H9 (cell line): ENCODE measurements at regions not wholly inside any gene's neighbourhood (a gene's known extent, or its start where the extent isn't known, plus 50 kb on each side); places are given as distances from the start of the nearest gene placed in this dataset.

Experiments used
- DNase-seq: peaks from one replicate; pipeline ENCODE4 v3.0.0-alpha.2; 2017
- H2AFZ ChIP-seq: one replicate; pipeline ENCODE4 v1.6.1; 2013; ENCODE audit warnings: mild to moderate bottlenecking, low read length, control low read depth, moderate library complexity
- H2AK5ac ChIP-seq: 2 replicates; pipeline ENCODE4 v1.6.1; 2013; ENCODE audit warnings: low read length, control low read depth, mixed read lengths; ENCODE audit not compliant: insufficient read length
- H2BK120ac ChIP-seq: one replicate; pipeline ENCODE4 v1.6.1; 2013; ENCODE audit warnings: low read depth, mild to moderate bottlenecking, low read length, control low read depth, inconsistent platforms; ENCODE audit not compliant: poor library complexity, severe bottlenecking
- H2BK12ac ChIP-seq: 2 replicates; pipeline ENCODE4 v1.6.1; 2013; ENCODE audit warnings: low read length, control low read depth, mixed read lengths, low read depth; ENCODE audit not compliant: insufficient read length
- H2BK15ac ChIP-seq: 2 replicates; pipeline ENCODE4 v1.6.1; 2013; ENCODE audit warnings: low read depth, low read length, control low read depth
- H2BK20ac ChIP-seq: one replicate; pipeline ENCODE4 v1.6.1; 2013; ENCODE audit warnings: low read depth, mild to moderate bottlenecking, low read length, control low read depth, inconsistent platforms; ENCODE audit not compliant: poor library complexity, severe bottlenecking
- H2BK5ac ChIP-seq: 2 replicates; pipeline ENCODE4 v1.6.1; 2013; ENCODE audit warnings: low read length, control low read depth, mixed read lengths; ENCODE audit not compliant: insufficient read length
- H3K14ac ChIP-seq: 2 replicates; pipeline ENCODE4 v1.6.1; 2013; ENCODE audit warnings: low read length, control low read depth; ENCODE audit not compliant: insufficient read depth
- H3K18ac ChIP-seq: 2 replicates; pipeline ENCODE4 v1.6.1; 2013; ENCODE audit warnings: low read depth, mild to moderate bottlenecking, mixed read lengths, low read length, control low read depth; ENCODE audit not compliant: insufficient read length
- H3K23ac ChIP-seq: 2 replicates; pipeline ENCODE4 v1.6.1; 2013; ENCODE audit warnings: low read length, control low read depth, mixed read lengths, low read depth; ENCODE audit not compliant: insufficient read length
- H3K23me2 ChIP-seq: 2 replicates; pipeline ENCODE4 v1.6.1; 2013; ENCODE audit warnings: low read depth, mild to moderate bottlenecking, mixed read lengths, low read length, control low read depth; ENCODE audit not compliant: insufficient read length, poor library complexity, severe bottlenecking
- H3K27ac ChIP-seq: 2 replicates; pipeline ENCODE4 v1.5.1; 2013; ENCODE audit warnings: low read length, control low read depth, mixed read lengths, low read depth; ENCODE audit not compliant: insufficient read length
- H3K27me3 ChIP-seq: 2 replicates; pipeline ENCODE4 v1.6.1; 2013; ENCODE audit warnings: low read length, control low read depth, inconsistent platforms; ENCODE audit not compliant: insufficient read depth
- H3K4ac ChIP-seq: 2 replicates; pipeline ENCODE4 v1.6.1; 2013; ENCODE audit warnings: low read depth, mild to moderate bottlenecking, control low read depth, inconsistent platforms, low read length, moderate library complexity
- H3K4me1 ChIP-seq: 2 replicates; pipeline ENCODE4 v1.6.1; 2013; ENCODE audit warnings: low read length, control low read depth, inconsistent platforms; ENCODE audit not compliant: insufficient read depth
- H3K4me2 ChIP-seq: 2 replicates; pipeline ENCODE4 v1.6.1; 2013; ENCODE audit warnings: low read length, control low read depth, mixed read lengths; ENCODE audit not compliant: insufficient read length, insufficient read depth
- H3K56ac ChIP-seq: 2 replicates; pipeline ENCODE4 v1.6.1; 2013; ENCODE audit warnings: low read depth, mild to moderate bottlenecking, mixed read lengths, low read length, control low read depth; ENCODE audit not compliant: insufficient read length
- H3K79me1 ChIP-seq: 2 replicates; pipeline ENCODE4 v1.6.1; 2013; ENCODE audit warnings: low read depth, mild to moderate bottlenecking, moderate library complexity, low read length, control low read depth, inconsistent platforms; ENCODE audit not compliant: insufficient read depth, poor library complexity, severe bottlenecking
- H3K79me2 ChIP-seq: 2 replicates; pipeline ENCODE4 v1.6.1; 2013; ENCODE audit warnings: low read length, control low read depth, inconsistent platforms; ENCODE audit not compliant: insufficient read depth
- H3K9ac ChIP-seq: 2 replicates; pipeline ENCODE4 v1.6.1; 2013; ENCODE audit warnings: low read length, control low read depth, mixed read lengths; ENCODE audit not compliant: insufficient read length; ENCODE audit errors: extremely low read depth
- H3K9me3 ChIP-seq: one replicate; pipeline ENCODE4 v1.6.1; 2013; ENCODE audit warnings: low read depth, low read length, inconsistent platforms; ENCODE audit not compliant: control insufficient read depth
- H3T11ph ChIP-seq: one replicate; pipeline ENCODE4 v1.6.1; 2013; ENCODE audit warnings: mild to moderate bottlenecking, low read length, control low read depth, inconsistent platforms
- H4K20me1 ChIP-seq: one replicate; pipeline ENCODE4 v1.6.1; 2013; ENCODE audit not compliant: control insufficient read depth, insufficient read length, insufficient read depth
- H4K5ac ChIP-seq: 2 replicates; pipeline ENCODE4 v1.6.1; 2013; ENCODE audit warnings: low read depth, mild to moderate bottlenecking, mixed read lengths, low read length, control low read depth; ENCODE audit not compliant: insufficient read length
- H4K8ac ChIP-seq: replicated peaks from 2 replicates; pipeline ENCODE4 v1.6.1; 2013; ENCODE audit warnings: low read length, control low read depth, mixed read lengths, low read depth; ENCODE audit not compliant: insufficient read length
- H4K91ac ChIP-seq: 2 replicates; pipeline ENCODE4 v1.6.1; 2013; ENCODE audit warnings: low read depth, mild to moderate bottlenecking, moderate library complexity, mixed read lengths, low read length, control low read depth; ENCODE audit not compliant: insufficient read length
- H3K27ac Mint-ChIP-seq, 3 experiments: 2 replicates in 2 of 3; 3 replicates in 1 of 3; pipeline ENCODE4 v1.8.0; 2020 to 2021; ENCODE audit warnings: mixed read lengths in 3 of 3, mild to moderate bottlenecking in 1 of 3, moderate library complexity in 1 of 3
- H3K27me3 Mint-ChIP-seq: 2 replicates; pipeline ENCODE4 v1.8.0; 2021; ENCODE audit warnings: low read depth, mild to moderate bottlenecking, moderate library complexity, mixed read lengths
- H3K36me3 Mint-ChIP-seq, 3 experiments: 2 replicates in 2 of 3; 3 replicates in 1 of 3; pipeline ENCODE4 v1.8.0; 2020 to 2021; ENCODE audit warnings: low read depth in 3 of 3, mixed read lengths in 3 of 3; ENCODE audit not compliant: insufficient read depth in 1 of 3
- H3K4me1 Mint-ChIP-seq, 2 experiments: 2 replicates each; pipeline ENCODE4 v1.8.0; 2020; ENCODE audit warnings: mixed read lengths in 2 of 2
- H3K4me3 Mint-ChIP-seq, 2 experiments: 2 replicates in 1 of 2; 3 replicates in 1 of 2; pipeline ENCODE4 v1.8.0; 2020 to 2021; ENCODE audit warnings: mild to moderate bottlenecking in 2 of 2, mixed read lengths in 2 of 2, moderate library complexity in 1 of 2
- H3K9me3 Mint-ChIP-seq, 2 experiments: 2 replicates in 1 of 2; 3 replicates in 1 of 2; pipeline ENCODE4 v1.8.0; 2020; ENCODE audit warnings: mild to moderate bottlenecking in 2 of 2, mixed read lengths in 2 of 2, moderate library complexity in 1 of 2
- CTCF ChIP-seq: fragments of 200-600 bp; sonication (generic); conservative IDR thresholded peaks from 3 replicates; pipeline ENCODE4 v1.8.0; 2021; ENCODE audit warnings: antibody characterized with exemption, mild to moderate bottlenecking
- WGBS: extraction: QIAGEN DNeasy Blood & Tissue Kit; methylation state at CpG from one replicate; pipeline ENCODE4 v1.1.7; 2013; ENCODE audit warnings: missing lambda C conversion rate, low lambda C conversion rate, mixed read lengths; ENCODE audit not compliant: insufficient read length; ENCODE audit errors: extremely low coverage; 5-methylcytosine and 5-hydroxymethylcytosine counted together

- Mint-ChIP-seq H3K27me3 (no peaks in the 10 kb centered on the region), H3K9me3 (no peaks in the 10 kb centered on the region; a peak in 1 of 5 replicates), H3K27ac (peak overlapping the region in 1 of 3 experiments; percentile 50; a peak in 2 of 7 replicates), H3K4me3 (no peak overlapping the region), H3K4me1 (peaks cover 18 to 23% of the 10 kb centered on the region in 2 experiments), H3K36me3 (no peaks in the 10 kb centered on the region)
- WGBS = no CpG with 5 or more reads among the region's 8 CpGs
- Histone ChIP-seq H3K27me3 (no peaks in the 10 kb centered on the region), H3T11ph (no peak overlapping the region), H3K56ac (no peak overlapping the region), H2BK15ac (no peak overlapping the region), H3K27ac (no peak overlapping the region), H3K23me2 (no peaks in the 10 kb centered on the region), H2AFZ (no peak overlapping the region), H3K9me3 (no peaks in the 10 kb centered on the region), H2BK20ac (no peak overlapping the region), H4K20me1 (no peaks in the 10 kb centered on the region), H3K4me2 (no peak overlapping the region), H3K79me1 (no peaks in the 10 kb centered on the region), H3K14ac (no peak overlapping the region), H3K18ac (no peak overlapping the region), H4K91ac (no peak overlapping the region), H2BK12ac (no peak overlapping the region), H2AK5ac (no peak overlapping the region), H4K5ac (no peak overlapping the region), H2BK5ac (no peak overlapping the region), H2BK120ac (no peak overlapping the region), H3K9ac (no peak overlapping the region), H3K4me1 (no peaks in the 10 kb centered on the region), H3K23ac (no peak overlapping the region), H4K8ac (no peak overlapping the region), H3K79me2 (no peaks in the 10 kb centered on the region), H3K4ac (no peak overlapping the region)
- no peak for TF ChIP-seq CTCF
- DNase-seq = peak; percentile 33
These were observed 118.7 kb downstream of the BMP2 start for GRCh38 chr20:6886065-6886729.
